ENCODE measurements at regions not wholly inside any gene's neighbourhood (a gene's known extent, or its start where the extent isn't known, plus 50 kb on each side); places are given as distances from the start of the nearest gene placed in this dataset.

GRCh38 chrX:22810876-22811275 is 188.9 kb upstream of the DDX53 start:
- Mint-ChIP-seq H3K4me3 (no peak overlapping the region), H3K9me3 (peaks cover 0 to 4% (median 0%) of the 10 kb centered on the region in 7 donors), H3K36me3 (no peaks in the 10 kb centered on the region), H3K27me3 (ENCODE audit: low read depth in 3 of 3) (no peaks in the 10 kb centered on the region), H3K4me1 (no peaks in the 10 kb centered on the region), H3K27ac (no peak overlapping the region)
- Histone ChIP-seq H3K4me2 (replicated peaks; ENCODE audit: extremely low read depth, low read length, poor library complexity, severe bottlenecking) (no peak overlapping the region), H3K27ac (ENCODE audit: low read depth in 1 of 2, low read length in 2 of 2) (no peak overlapping the region), H3K4me3 (replicated peaks in 1 of 3; ENCODE audit: low read depth in 2 of 3, low read length in 3 of 3) (no peak overlapping the region), H2AFZ (ENCODE audit: insufficient read depth, low read depth, low read length, poor library complexity, severe bottlenecking) (no peak overlapping the region), H3K9me3 (replicated peaks in 1 of 2; ENCODE audit: control insufficient read depth in 1 of 2, insufficient read depth in 1 of 2, low read length in 2 of 2) (no peaks in the 10 kb centered on the region), H3K36me3 (replicated peaks in 1 of 2; ENCODE audit: control insufficient read depth in 1 of 2, insufficient read depth in 2 of 2, low read length in 2 of 2) (no peaks in the 10 kb centered on the region), H3K9ac (ENCODE audit: insufficient read depth, low read length, poor library complexity, severe bottlenecking) (no peak overlapping the region), H4K20me1 (ENCODE audit: insufficient read depth, low read length) (no peaks in the 10 kb centered on the region), H3K79me2 (ENCODE audit: insufficient read depth, low read length) (no peaks in the 10 kb centered on the region), H3K4me1 (ENCODE audit: control insufficient read depth in 1 of 2, insufficient read depth in 2 of 2, low read length in 2 of 2) (no peaks in the 10 kb centered on the region), H3K27me3 (ENCODE audit: control insufficient read depth in 2 of 2, insufficient read depth in 2 of 2, low read length in 2 of 2) (no peaks in the 10 kb centered on the region)
- WGBS (ENCODE audit: insufficient coverage), result no CpG with 5 or more reads among the region's 2 CpGs
- intact Hi-C loops (cut with micrococcal nuclease), result no loop called here
- no peak for TF ChIP-seq CTCF (IDR thresholded peaks at IDR 0.05)
- DNase-seq, result no peak

GRCh38 chrX:22818061-22818460 is 181.7 kb upstream of the DDX53 start:
- intact Hi-C loops (cut with micrococcal nuclease), result no loop called here
- TF ChIP-seq CTCF (IDR thresholded peaks at IDR 0.05), result no peak
- H3K27ac Mint-ChIP-seq, result no peak overlapping the region
- H2AFZ ChIP-seq (ENCODE audit: insufficient read depth, low read depth, low read length, poor library complexity, severe bottlenecking), result no peak overlapping the region
- H3K4me3 Mint-ChIP-seq, result no peak overlapping the region
- DNase-seq, result no peak
- H3K9me3 Mint-ChIP-seq, result no peaks in the 10 kb centered on the region
- H3K36me3 Mint-ChIP-seq, result no peaks in the 10 kb centered on the region
- no peak overlapping the region for H3K4me2 ChIP-seq (replicated peaks; ENCODE audit: extremely low read depth, low read length, poor library complexity, severe bottlenecking)
- no peaks in the 10 kb centered on the region for H3K4me1 Mint-ChIP-seq
- H4K20me1 ChIP-seq (ENCODE audit: insufficient read depth, low read length), result no peaks in the 10 kb centered on the region
- H3K27me3 Mint-ChIP-seq (ENCODE audit: low read depth in 3 of 3), result no peaks in the 10 kb centered on the region
- H3K27ac ChIP-seq (ENCODE audit: low read depth in 1 of 2, low read length in 2 of 2), result no peak overlapping the region
- no peaks in the 10 kb centered on the region for H3K9me3 ChIP-seq (replicated peaks in 1 of 2; ENCODE audit: control insufficient read depth in 1 of 2, insufficient read depth in 1 of 2, low read length in 2 of 2)
- H3K36me3 ChIP-seq (replicated peaks in 1 of 2; ENCODE audit: control insufficient read depth in 1 of 2, insufficient read depth in 2 of 2, low read length in 2 of 2), result no peaks in the 10 kb centered on the region
- H3K27me3 ChIP-seq (ENCODE audit: control insufficient read depth in 2 of 2, insufficient read depth in 2 of 2, low read length in 2 of 2), result no peaks in the 10 kb centered on the region
- H3K4me3 ChIP-seq (replicated peaks in 1 of 3; ENCODE audit: low read depth in 2 of 3, low read length in 3 of 3), result no peak overlapping the region
- H3K4me1 ChIP-seq (ENCODE audit: control insufficient read depth in 1 of 2, insufficient read depth in 2 of 2, low read length in 2 of 2), result no peaks in the 10 kb centered on the region
- H3K79me2 ChIP-seq (ENCODE audit: insufficient read depth, low read length), result no peaks in the 10 kb centered on the region
- H3K9ac ChIP-seq (ENCODE audit: insufficient read depth, low read length, poor library complexity, severe bottlenecking), result no peak overlapping the region
